Keratinocyte (primary cell): ENCODE measurements at regions not wholly inside any gene's neighbourhood (a gene's known extent, or its start where the extent isn't known, plus 50 kb on each side); places are given as distances from the start of the nearest gene placed in this dataset.

Experiments
- DNase-seq: peaks from one replicate; pipeline ENCODE4 v3.0.0-alpha.2; 2011; ENCODE audit warnings: low read depth, missing footprints, low spot score
- FAIRE-seq: peaks from 2 replicates; lab custom pipeline; 2011; peaks lifted over from hg19 to GRCh38; lab: Jason Lieb, UNC
- H2AFZ ChIP-seq: 2 replicates; pipeline ENCODE4 v1.6.0; 2012; ENCODE audit warnings: low read length, control low read depth, inconsistent platforms; ENCODE audit not compliant: control insufficient read depth
- H3K27ac ChIP-seq: 2 replicates; pipeline ENCODE4 v1.5.1; 2011; ENCODE audit warnings: low read length; ENCODE audit not compliant: control insufficient read depth, insufficient read depth
- H3K27me3 ChIP-seq: 3 replicates; pipeline ENCODE4 v1.6.0; 2011; ENCODE audit warnings: low read length; ENCODE audit not compliant: control insufficient read depth, insufficient read depth; ENCODE audit errors: extremely low read depth
- H3K36me3 ChIP-seq, 2 experiments: 2 replicates in 1 of 2; 3 replicates in 1 of 2; pipeline ENCODE4 v1.5.1; 2011; ENCODE audit warnings: low read length in 2 of 2, mild to moderate bottlenecking in 1 of 2; ENCODE audit not compliant: control insufficient read depth in 2 of 2, insufficient read depth in 2 of 2; ENCODE audit errors: extremely low read depth in 1 of 2
- H3K4me1 ChIP-seq: 3 replicates; pipeline ENCODE4 v1.5.1; 2011; ENCODE audit warnings: low read length; ENCODE audit not compliant: control insufficient read depth, insufficient read depth; ENCODE audit errors: extremely low read depth
- H3K4me2 ChIP-seq: 3 replicates; pipeline ENCODE4 v1.6.0; 2011; ENCODE audit warnings: low read depth, low read length; ENCODE audit not compliant: control insufficient read depth, insufficient read depth; ENCODE audit errors: extremely low read depth
- H3K4me3 ChIP-seq, 3 experiments: fragments of 200-600 bp in 1 of 3; sonication (generic) in 1 of 3; 2 replicates in 2 of 3; 3 replicates in 1 of 3; pipeline ENCODE4 v1.5.1; 2011 to 2016; ENCODE audit warnings: low read length in 3 of 3, mild to moderate bottlenecking in 3 of 3, control low read depth in 2 of 3, inconsistent platforms in 1 of 3, low read depth in 1 of 3, mixed read lengths in 1 of 3, mixed run types in 1 of 3, moderate library complexity in 1 of 3; ENCODE audit not compliant: control insufficient read depth in 2 of 3, insufficient read depth in 2 of 3; ENCODE audit errors: extremely low read depth in 1 of 3
- H3K79me2 ChIP-seq: 2 replicates; pipeline ENCODE4 v1.6.0; 2012; ENCODE audit warnings: low read length; ENCODE audit not compliant: control insufficient read depth, insufficient read depth
- H3K9ac ChIP-seq: 3 replicates; pipeline ENCODE4 v1.6.0; 2011; ENCODE audit warnings: low read length; ENCODE audit not compliant: control insufficient read depth, insufficient read depth; ENCODE audit errors: extremely low read depth
- H3K9me1 ChIP-seq: 3 replicates; pipeline ENCODE4 v1.6.0; 2011; ENCODE audit warnings: low read length; ENCODE audit not compliant: control insufficient read depth, insufficient read depth; ENCODE audit errors: extremely low read depth
- H3K9me3 ChIP-seq: 2 replicates; pipeline ENCODE4 v1.5.1; 2012; ENCODE audit warnings: low read depth, low read length; ENCODE audit not compliant: control insufficient read depth
- H4K20me1 ChIP-seq: 3 replicates; pipeline ENCODE4 v1.6.0; 2011; ENCODE audit warnings: low read length; ENCODE audit not compliant: control insufficient read depth, insufficient read depth; ENCODE audit errors: extremely low read depth
- CTCF ChIP-seq, 3 experiments: IDR thresholded peaks in 1 of 3; conservative IDR thresholded peaks in 1 of 3; optimal IDR thresholded peaks in 1 of 3; 2 replicates in 2 of 3; 3 replicates in 1 of 3; pipeline versions ENCODE3 to v1.5.1; 2011; ENCODE audit warnings: low read length in 3 of 3, mild to moderate bottlenecking in 3 of 3, moderate library complexity in 2 of 3, control low read depth in 1 of 3, inconsistent platforms in 1 of 3; ENCODE audit not compliant: insufficient read depth in 2 of 3; ENCODE audit errors: extremely low read depth in 1 of 3
- EZH2 ChIP-seq: IDR thresholded peaks from one replicate; pipeline ENCODE4 v1.6.1; 2012; ENCODE audit warnings: inconsistent platforms, mild to moderate bottlenecking, low read length, moderate library complexity
- dilution Hi-C: fragments of 300-500 bp; cut with MboI; formaldehyde crosslinking; loops from one replicate; pipeline ENCODE4 v1.7.0; 2020; ENCODE audit warnings: low sequenced_read_pairs; ENCODE audit not compliant: extremely low pct_ligation_motif_present

DNA sequence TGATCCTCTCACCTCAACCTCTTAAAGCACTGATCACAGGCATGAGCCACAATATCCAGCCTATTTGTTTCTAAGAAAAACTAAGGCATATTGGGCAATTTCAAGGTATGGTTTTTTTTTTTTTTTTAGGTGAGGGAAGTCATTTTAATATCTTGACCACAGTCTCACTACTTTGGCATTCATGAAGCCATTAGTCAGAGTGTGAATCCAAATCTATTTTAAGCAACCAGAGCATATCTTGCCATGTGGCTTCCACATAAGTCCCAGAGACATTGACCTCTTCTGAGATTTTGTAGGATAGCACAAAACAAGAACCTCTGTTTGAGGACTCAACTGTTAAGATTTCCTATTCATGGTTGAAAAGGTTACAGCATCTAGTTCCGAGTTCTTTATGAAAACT is 130.3 kb upstream of the RBM19 start:
- Histone ChIP-seq H4K20me1 (no peaks in the 10 kb centered on the region), H3K36me3 (no peaks in the 10 kb centered on the region), H3K27me3 (no peaks in the 10 kb centered on the region), H3K79me2 (no peaks in the 10 kb centered on the region), H3K9me3 (no peaks in the 10 kb centered on the region), H3K4me2 (no peak overlapping the region), H2AFZ (no peak overlapping the region), H3K9me1 (no peaks in the 10 kb centered on the region), H3K27ac (no peak overlapping the region), H3K4me1 (no peaks in the 10 kb centered on the region), H3K4me3 (no peak overlapping the region), H3K9ac (no peak overlapping the region)
- dilution Hi-C loops, result no loop called here
- DNase-seq, result no peak
- FAIRE-seq, result no peak
- TF ChIP-seq CTCF (optimal IDR thresholded peaks at IDR 0.05 in 1 of 3, IDR thresholded peaks at IDR 0.05 in 1 of 3, conservative IDR thresholded peaks at IDR 0.05 in 1 of 3; ENCODE audit: extremely low read depth in 1 of 3, insufficient read depth in 2 of 3, low read length in 3 of 3), result no peak
- TF ChIP-seq EZH2, result no peak

DNA sequence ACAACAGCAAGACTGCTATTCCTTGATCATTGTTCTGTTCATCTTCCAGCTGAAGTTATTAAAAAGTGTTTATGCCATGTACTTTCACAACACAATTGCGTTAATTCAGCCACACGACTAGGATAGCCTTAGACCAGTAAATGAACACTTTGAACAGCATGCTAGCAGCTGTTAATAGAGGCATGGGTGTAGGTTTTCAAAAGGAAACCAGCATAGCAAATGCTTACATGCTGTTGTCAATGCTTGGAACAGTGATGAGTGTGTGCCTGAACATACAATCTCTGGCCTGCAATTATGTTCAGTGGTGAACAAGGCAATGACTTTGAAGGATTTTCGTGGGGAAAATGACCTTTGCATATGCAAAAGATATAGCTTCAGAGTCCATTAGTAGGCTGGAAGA is 127.4 kb upstream of the RBM19 start:
- DNase-seq, result no peak
- Histone ChIP-seq H3K9ac (no peak overlapping the region), H4K20me1 (no peaks in the 10 kb centered on the region), H3K79me2 (no peaks in the 10 kb centered on the region), H3K4me1 (no peaks in the 10 kb centered on the region), H3K4me2 (no peak overlapping the region), H3K27ac (no peak overlapping the region), H3K9me1 (no peaks in the 10 kb centered on the region), H3K4me3 (no peak overlapping the region), H3K9me3 (no peaks in the 10 kb centered on the region), H3K36me3 (no peaks in the 10 kb centered on the region), H2AFZ (no peak overlapping the region), H3K27me3 (no peaks in the 10 kb centered on the region)
- dilution Hi-C loops, result no loop called here
- TF ChIP-seq CTCF (optimal IDR thresholded peaks at IDR 0.05 in 1 of 3, IDR thresholded peaks at IDR 0.05 in 1 of 3, conservative IDR thresholded peaks at IDR 0.05 in 1 of 3; ENCODE audit: extremely low read depth in 1 of 3, insufficient read depth in 2 of 3, low read length in 3 of 3), result no peak
- no peak for TF ChIP-seq EZH2
- no peak for FAIRE-seq
